DOHH2 (cell line): ENCODE measurements at regions not wholly inside any gene's neighbourhood (a gene's known extent, or its start where the extent isn't known, plus 50 kb on each side); places are given as distances from the start of the nearest gene placed in this dataset.

Experiments used
- H3F3A ChIP-seq: fragments of 200-600 bp; sonication (generic), shearing (Covaris generic); 2 replicates; pipeline ENCODE4 v1.6.0; 2016; ENCODE audit warnings: antibody characterized with exemption, mild to moderate bottlenecking; ENCODE audit not compliant: control insufficient read depth, insufficient read depth
- H3K27ac ChIP-seq: fragments of 200-600 bp; sonication (generic); 2 replicates; pipeline ENCODE4 v1.5.1; 2014; ENCODE audit warnings: low read depth, mild to moderate bottlenecking, low read length, moderate library complexity
- H3K27me3 ChIP-seq: fragments of 200-600 bp; sonication (generic); 2 replicates; pipeline ENCODE4 v1.6.1; 2014; ENCODE audit warnings: mild to moderate bottlenecking, low read length, mixed read lengths; ENCODE audit not compliant: control insufficient read depth
- H3K36me3 ChIP-seq: fragments of 200-600 bp; sonication (generic); 2 replicates; pipeline ENCODE4 v1.6.1; 2014; ENCODE audit warnings: mild to moderate bottlenecking, low read length, moderate library complexity, mixed read lengths; ENCODE audit not compliant: control insufficient read depth
- H3K4me1 ChIP-seq: fragments of 200-600 bp; sonication (generic); 2 replicates; pipeline ENCODE4 v1.6.1; 2014; ENCODE audit warnings: mild to moderate bottlenecking, low read length, mixed read lengths; ENCODE audit not compliant: control insufficient read depth
- H3K4me2 ChIP-seq: fragments of 200-600 bp; sonication (generic); 2 replicates; pipeline ENCODE4 v1.6.0; 2014; ENCODE audit warnings: mild to moderate bottlenecking, low read length, moderate library complexity
- H3K4me3 ChIP-seq: fragments of 200-600 bp; sonication (generic); 2 replicates; pipeline ENCODE4 v1.5.1; 2014; ENCODE audit warnings: mild to moderate bottlenecking, low read length, mixed read lengths
- H3K79me2 ChIP-seq: fragments of 200-600 bp; sonication (generic); 2 replicates; pipeline ENCODE4 v1.6.1; 2014; ENCODE audit warnings: mild to moderate bottlenecking, low read length, mixed read lengths; ENCODE audit not compliant: control insufficient read depth
- H3K9me2 ChIP-seq: fragments of 200-600 bp; sonication (generic); replicated peaks from 2 replicates; pipeline ENCODE4 v1.6.1; 2014; ENCODE audit warnings: mild to moderate bottlenecking, low read length, mixed read lengths; ENCODE audit not compliant: control insufficient read depth
- H3K9me3 ChIP-seq: fragments of 200-600 bp; sonication (generic); 2 replicates; pipeline ENCODE4 v1.6.1; 2014; ENCODE audit warnings: antibody characterized with exemption, low read length, mixed read lengths; ENCODE audit not compliant: control insufficient read depth, insufficient read depth
- H4K20me1 ChIP-seq: fragments of 200-600 bp; sonication (generic); 2 replicates; pipeline ENCODE4 v1.6.0; 2014; ENCODE audit warnings: low read depth, mild to moderate bottlenecking, antibody characterized with exemption, low read length, moderate library complexity; ENCODE audit not compliant: control insufficient read depth, insufficient read depth
- EZH2phosphoT487 ChIP-seq: fragments of 200-600 bp; sonication (generic); IDR thresholded peaks from 2 replicates; pipeline ENCODE4 v1.6.1; 2017; ENCODE audit warnings: borderline replicate concordance, mild to moderate bottlenecking, antibody characterized with exemption, low read length, moderate library complexity, mixed read lengths
- TF ChIP-seq, protein P1 (sequence below): fragments of 200-600 bp; sonication (generic); IDR thresholded peaks from one replicate; pipeline ENCODE4 v1.5.1; 2014; ENCODE audit warnings: antibody characterized with exemption, mild to moderate bottlenecking, low read depth, low read length; ENCODE audit not compliant: poor library complexity, severe bottlenecking

DNA sequence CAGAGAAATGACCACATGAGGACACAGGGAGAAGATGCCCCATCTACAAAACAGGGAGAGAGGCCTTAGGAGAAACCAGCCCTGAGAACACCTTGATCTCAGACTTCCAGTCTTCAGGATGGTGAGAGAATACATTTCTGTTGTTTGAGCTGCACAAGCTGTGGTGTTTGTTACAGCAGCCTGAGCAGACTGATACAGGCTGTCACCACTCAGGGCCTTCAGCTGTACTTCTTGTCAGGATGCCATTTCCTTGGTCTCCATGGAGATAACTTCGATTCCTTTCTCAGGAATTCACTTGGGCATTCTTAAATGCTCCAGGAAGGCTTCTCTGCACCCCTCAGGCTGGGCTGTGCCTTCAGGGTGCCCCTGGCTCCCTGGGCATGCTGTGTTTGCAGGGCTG, 85.7 kb upstream of the IGFBP3 start:
- Histone ChIP-seq H3K27me3 (no peaks in the 10 kb centered on the region), H3K27ac (no peak overlapping the region), H3K36me3 (no peaks in the 10 kb centered on the region), H3F3A (no peaks in the 10 kb centered on the region), H3K4me1 (peaks cover 8% of the 10 kb centered on the region), H4K20me1 (no peaks in the 10 kb centered on the region), H3K9me3 (no peaks in the 10 kb centered on the region), H3K4me2 (no peak overlapping the region), H3K9me2 (no peaks in the 10 kb centered on the region), H3K4me3 (no peak overlapping the region), H3K79me2 (no peaks in the 10 kb centered on the region)
- no peak for TF ChIP-seq EZH2phosphoT487
- TF ChIP-seq, protein P1, sequence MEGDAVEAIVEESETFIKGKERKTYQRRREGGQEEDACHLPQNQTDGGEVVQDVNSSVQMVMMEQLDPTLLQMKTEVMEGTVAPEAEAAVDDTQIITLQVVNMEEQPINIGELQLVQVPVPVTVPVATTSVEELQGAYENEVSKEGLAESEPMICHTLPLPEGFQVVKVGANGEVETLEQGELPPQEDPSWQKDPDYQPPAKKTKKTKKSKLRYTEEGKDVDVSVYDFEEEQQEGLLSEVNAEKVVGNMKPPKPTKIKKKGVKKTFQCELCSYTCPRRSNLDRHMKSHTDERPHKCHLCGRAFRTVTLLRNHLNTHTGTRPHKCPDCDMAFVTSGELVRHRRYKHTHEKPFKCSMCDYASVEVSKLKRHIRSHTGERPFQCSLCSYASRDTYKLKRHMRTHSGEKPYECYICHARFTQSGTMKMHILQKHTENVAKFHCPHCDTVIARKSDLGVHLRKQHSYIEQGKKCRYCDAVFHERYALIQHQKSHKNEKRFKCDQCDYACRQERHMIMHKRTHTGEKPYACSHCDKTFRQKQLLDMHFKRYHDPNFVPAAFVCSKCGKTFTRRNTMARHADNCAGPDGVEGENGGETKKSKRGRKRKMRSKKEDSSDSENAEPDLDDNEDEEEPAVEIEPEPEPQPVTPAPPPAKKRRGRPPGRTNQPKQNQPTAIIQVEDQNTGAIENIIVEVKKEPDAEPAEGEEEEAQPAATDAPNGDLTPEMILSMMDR: no peak

DNA sequence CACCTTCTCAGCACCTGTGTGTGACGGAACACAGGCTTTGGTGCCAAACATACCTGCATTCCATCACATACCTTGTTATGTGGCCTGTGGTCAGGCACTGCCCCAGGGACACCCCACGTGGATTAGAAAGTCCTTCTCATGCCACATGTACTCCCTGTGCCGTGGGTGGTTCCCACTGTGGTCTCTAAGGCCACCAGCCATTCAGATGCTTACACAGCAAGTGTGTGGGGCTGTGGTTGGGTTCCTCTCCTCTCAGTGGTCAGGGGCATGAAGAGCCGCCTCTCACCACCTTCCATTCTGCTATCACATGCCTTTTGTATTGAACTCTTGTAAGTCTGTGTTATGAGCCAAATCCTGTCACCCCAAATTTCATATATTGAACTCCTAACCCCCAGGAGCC, 85.1 kb upstream of the IGFBP3 start:
- Histone ChIP-seq H3K9me2 (no peaks in the 10 kb centered on the region), H3K4me1 (peaks cover 8% of the 10 kb centered on the region), H3K9me3 (no peaks in the 10 kb centered on the region), H3K79me2 (no peaks in the 10 kb centered on the region), H3K27ac (no peak overlapping the region), H4K20me1 (no peaks in the 10 kb centered on the region), H3K4me2 (no peak overlapping the region), H3K36me3 (no peaks in the 10 kb centered on the region), H3K4me3 (no peak overlapping the region), H3K27me3 (no peaks in the 10 kb centered on the region), H3F3A (no peaks in the 10 kb centered on the region)
- TF ChIP-seq, protein P1: no peak
- TF ChIP-seq EZH2phosphoT487: no peak

DNA sequence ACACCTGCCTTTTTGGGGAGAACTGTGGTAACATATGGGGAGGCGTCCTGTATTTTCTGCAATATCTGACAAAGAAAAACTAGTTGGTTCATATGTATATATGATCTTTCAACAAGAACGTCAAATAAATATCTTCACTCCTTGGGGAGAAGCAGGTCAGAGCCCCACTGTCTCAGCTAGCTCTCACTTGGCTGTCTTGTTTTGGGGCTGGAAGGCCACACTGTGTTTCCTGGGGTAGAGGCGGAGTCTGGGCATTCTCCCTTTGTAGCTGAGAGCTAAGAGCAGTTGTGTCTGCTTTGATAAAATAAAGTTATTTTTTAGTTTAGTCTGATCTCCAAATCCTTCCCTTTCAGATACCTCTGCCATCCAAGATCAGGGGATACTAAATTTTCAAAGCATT, 83.9 kb upstream of the IGFBP3 start:
- no peaks in the 10 kb centered on the region for H3K79me2 ChIP-seq
- no peak overlapping the region for H3K4me3 ChIP-seq
- H3K9me3 ChIP-seq: no peaks in the 10 kb centered on the region
- peaks cover 8% of the 10 kb centered on the region for H3K4me1 ChIP-seq
- no peaks in the 10 kb centered on the region for H3F3A ChIP-seq
- H3K27ac ChIP-seq: no peak overlapping the region
- TF ChIP-seq, protein P1: no peak
- no peak for TF ChIP-seq EZH2phosphoT487
- H4K20me1 ChIP-seq: no peaks in the 10 kb centered on the region
- no peak overlapping the region for H3K4me2 ChIP-seq
- no peaks in the 10 kb centered on the region for H3K36me3 ChIP-seq
- H3K9me2 ChIP-seq: no peaks in the 10 kb centered on the region
- H3K27me3 ChIP-seq: no peaks in the 10 kb centered on the region
